ENCODE measurements at regions not wholly inside any gene's neighbourhood (a gene's known extent, or its start where the extent isn't known, plus 50 kb on each side); places are given as distances from the start of the nearest gene placed in this dataset.

DNA sequence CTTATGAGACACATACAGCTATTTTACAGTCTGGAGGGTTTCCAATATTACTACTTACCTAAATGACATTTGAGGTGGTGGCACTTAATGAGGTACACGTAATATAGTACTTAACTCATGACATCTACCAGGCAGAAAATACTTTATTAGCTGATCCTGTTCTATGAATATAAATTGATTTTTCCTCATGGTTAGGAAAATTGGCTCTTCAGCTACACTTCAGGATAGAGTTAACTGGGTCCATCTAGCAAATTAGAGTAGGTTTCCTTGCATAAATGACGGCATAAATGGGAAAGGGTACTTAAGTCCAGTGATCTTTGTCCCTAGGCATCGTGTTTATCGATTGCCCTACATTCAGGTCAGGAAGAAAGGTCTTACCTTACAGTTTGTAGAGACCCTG is 988.8 kb upstream of the TMPRSS15 start:
- TF ChIP-seq CTCF (IDR thresholded peaks at IDR 0.05; ENCODE audit: low read length) (no peak), EZH2phosphoT487 (IDR thresholded peaks at IDR 0.05; ENCODE audit: low read length) (no peak), EZH2 (optimal IDR thresholded peaks at IDR 0.05; ENCODE audit: low read depth, low read length) (no peak)

Data from MM.1S (cell line).